Erythroblast (primary cell): ENCODE measurements at regions not wholly inside any gene's neighbourhood (a gene's known extent, or its start where the extent isn't known, plus 50 kb on each side); places are given as distances from the start of the nearest gene placed in this dataset.

ENCODE experiments used
- GATA1 ChIP-seq: IDR thresholded peaks from 2 replicates; pipeline ENCODE4 v1.6.1; 2011; ENCODE audit warnings: low read depth, mild to moderate bottlenecking, control low read depth, low read length, moderate library complexity
- POLR2A ChIP-seq: IDR thresholded peaks from 2 replicates; pipeline ENCODE4 v1.6.1; 2011; ENCODE audit warnings: mild to moderate bottlenecking, low read length

DNA sequence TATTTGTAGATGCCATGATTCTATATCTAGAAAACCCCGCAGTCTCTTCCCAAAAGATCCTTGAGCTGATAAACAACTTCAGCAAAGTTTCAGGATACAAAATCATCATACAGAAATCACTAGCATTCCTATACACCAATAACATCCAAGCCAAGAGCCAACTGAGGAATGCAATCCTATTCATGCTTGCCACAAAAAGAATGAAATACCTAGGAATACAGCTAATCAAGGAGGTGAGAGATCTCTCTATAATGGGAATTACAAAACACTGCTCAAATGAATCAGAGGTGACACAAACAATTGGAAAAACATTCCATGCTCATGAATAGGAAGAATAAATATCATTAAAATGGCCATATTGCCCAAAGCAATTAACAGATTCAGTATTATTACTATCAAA lies 551.4 kb upstream of the SLC39A10 start:
- TF ChIP-seq POLR2A (no peak), GATA1 (no peak)
